PC-3 (cell line): ENCODE measurements at regions not wholly inside any gene's neighbourhood (a gene's known extent, or its start where the extent isn't known, plus 50 kb on each side); places are given as distances from the start of the nearest gene placed in this dataset.

ENCODE experiments used
- EZH2 ChIP-seq: fragments of 300-600 bp; sonication (generic); IDR thresholded peaks from one replicate; pipeline ENCODE4 v1.6.1; 2017; ENCODE audit warnings: antibody characterized with exemption, mild to moderate bottlenecking, low read length; ENCODE audit not compliant: unreplicated experiment
- TF ChIP-seq, protein P1 (sequence below): fragments of 300-600 bp; sonication (generic); conservative IDR thresholded peaks from 2 replicates; pipeline ENCODE4 v1.5.1; 2017; ENCODE audit warnings: antibody characterized with exemption, low read depth, mild to moderate bottlenecking, low read length

DNA sequence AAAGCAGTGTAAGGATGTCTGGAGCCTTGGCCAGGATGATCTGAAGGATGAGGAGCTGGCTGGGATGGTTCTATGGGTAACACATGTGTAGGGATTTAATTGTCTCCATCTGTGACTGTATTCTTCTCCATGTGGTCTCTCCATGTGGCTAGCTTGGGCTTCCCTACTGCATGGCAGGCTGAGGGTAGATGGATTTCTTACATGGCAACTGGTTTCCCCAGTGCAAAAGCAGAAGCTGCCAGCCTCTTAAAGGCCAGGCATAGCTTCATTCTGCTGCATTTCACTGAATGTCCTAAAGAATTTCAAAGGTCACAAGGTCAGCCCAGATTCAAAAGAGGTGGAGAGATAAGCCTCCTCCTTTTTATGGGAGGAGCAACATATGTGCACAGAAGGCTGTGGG is 61.7 kb downstream of the XCL2 start:
- no peak for TF ChIP-seq EZH2
- TF ChIP-seq, protein P1, sequence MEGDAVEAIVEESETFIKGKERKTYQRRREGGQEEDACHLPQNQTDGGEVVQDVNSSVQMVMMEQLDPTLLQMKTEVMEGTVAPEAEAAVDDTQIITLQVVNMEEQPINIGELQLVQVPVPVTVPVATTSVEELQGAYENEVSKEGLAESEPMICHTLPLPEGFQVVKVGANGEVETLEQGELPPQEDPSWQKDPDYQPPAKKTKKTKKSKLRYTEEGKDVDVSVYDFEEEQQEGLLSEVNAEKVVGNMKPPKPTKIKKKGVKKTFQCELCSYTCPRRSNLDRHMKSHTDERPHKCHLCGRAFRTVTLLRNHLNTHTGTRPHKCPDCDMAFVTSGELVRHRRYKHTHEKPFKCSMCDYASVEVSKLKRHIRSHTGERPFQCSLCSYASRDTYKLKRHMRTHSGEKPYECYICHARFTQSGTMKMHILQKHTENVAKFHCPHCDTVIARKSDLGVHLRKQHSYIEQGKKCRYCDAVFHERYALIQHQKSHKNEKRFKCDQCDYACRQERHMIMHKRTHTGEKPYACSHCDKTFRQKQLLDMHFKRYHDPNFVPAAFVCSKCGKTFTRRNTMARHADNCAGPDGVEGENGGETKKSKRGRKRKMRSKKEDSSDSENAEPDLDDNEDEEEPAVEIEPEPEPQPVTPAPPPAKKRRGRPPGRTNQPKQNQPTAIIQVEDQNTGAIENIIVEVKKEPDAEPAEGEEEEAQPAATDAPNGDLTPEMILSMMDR, result no peak
